ENCODE measurements at regions not wholly inside any gene's neighbourhood (a gene's known extent, or its start where the extent isn't known, plus 50 kb on each side); places are given as distances from the start of the nearest gene placed in this dataset.

GRCh38 chr11:92751594-92751993 lies 217.9 kb upstream of the MTNR1B start:
- Histone ChIP-seq H4K20me1 (replicated peaks in 1 of 2; ENCODE audit: control insufficient read depth in 1 of 2, insufficient read depth in 2 of 2, low read length in 2 of 2) (peaks cover 0 to 1% of the 10 kb centered on the region in 2 experiments), H3K23ac (ENCODE audit: insufficient read length) (no peak overlapping the region), H2AFZ (ENCODE audit: low read length) (no peak overlapping the region), H3K27ac (ENCODE audit: low read depth, low read length) (no peak overlapping the region), H3K27me3 (replicated peaks in 1 of 4; ENCODE audit: control insufficient read depth in 3 of 4, extremely low read depth in 1 of 4, insufficient read depth in 3 of 4, low read length in 3 of 4) (no peaks in the 10 kb centered on the region), H3K79me2 (ENCODE audit: control insufficient read depth in 1 of 2, insufficient read depth in 2 of 2, low read length in 2 of 2) (no peaks in the 10 kb centered on the region), H4K91ac (replicated peaks; ENCODE audit: insufficient read length, low read length) (no peak overlapping the region), H3K79me1 (ENCODE audit: low read depth, low read length) (no peaks in the 10 kb centered on the region), H4K5ac (ENCODE audit: insufficient read length, low read depth, low read length) (no peak overlapping the region), H3K4me1 (replicated peaks in 1 of 4; ENCODE audit: control insufficient read depth in 3 of 4, insufficient read depth in 4 of 4, low read length in 3 of 4) (no peaks in the 10 kb centered on the region), H3K4me3 (ENCODE audit: extremely low read depth in 1 of 4, insufficient read depth in 2 of 4, low read depth in 3 of 4, low read length in 4 of 4) (no peak overlapping the region), H3K4ac (replicated peaks; ENCODE audit: insufficient read length, low read depth, low read length) (no peak overlapping the region), H3K36me3 (ENCODE audit: control insufficient read depth in 2 of 4, insufficient read depth in 4 of 4, low read length in 3 of 4) (no peaks in the 10 kb centered on the region), H3K9ac (replicated peaks in 1 of 4; ENCODE audit: extremely low read depth in 1 of 4, low read depth in 3 of 4, low read length in 3 of 4) (no peak overlapping the region), H3K9me3 (ENCODE audit: insufficient read depth in 2 of 2, low read depth in 1 of 2, low read length in 1 of 2) (peaks cover 5 to 7% of the 10 kb centered on the region in 2 experiments; a peak in 2 of 4 replicates), H4K8ac (ENCODE audit: extremely low read depth, insufficient read depth, low read length) (no peak overlapping the region), H2BK12ac (ENCODE audit: low read depth, low read length) (no peak overlapping the region), H2BK120ac (replicated peaks; ENCODE audit: low read depth, low read length) (no peak overlapping the region), H2BK20ac (ENCODE audit: low read length) (no peak overlapping the region), H3K4me2 (ENCODE audit: insufficient read depth in 1 of 2, low read depth in 2 of 2, low read length in 2 of 2) (no peak overlapping the region), H2BK5ac (ENCODE audit: low read depth, low read length) (no peak overlapping the region; the same call in 1 of the 2 replicates), H3K14ac (ENCODE audit: insufficient read length) (no peak overlapping the region), H2BK15ac (ENCODE audit: low read length) (no peak overlapping the region), H3K56ac (replicated peaks; ENCODE audit: insufficient read length, low read depth, low read length) (no peak overlapping the region), H3K18ac (ENCODE audit: extremely low read depth, low read length) (no peak overlapping the region), H3K23me2 (ENCODE audit: low read depth, low read length) (no peaks in the 10 kb centered on the region; the same call in 1 of the 2 replicates), H2AK5ac (ENCODE audit: low read depth, low read length) (no peak overlapping the region)
- WGBS, 2 experiments (ENCODE audit: extremely low coverage in 1 of 2, insufficient coverage in 1 of 2, insufficient read length in 1 of 2, insufficient replicate concordance in 2 of 2, low coverage in 1 of 2, low lambda C conversion rate in 2 of 2, missing lambda C conversion rate in 1 of 2) = 75% methylated on average over 11 of the region's 11 CpGs; no CpG with 5 or more reads in 1 of the 2 experiments
- DNase-seq (ENCODE audit: low read depth in 1 of 2, low spot score in 2 of 2) (no peak), FAIRE-seq (no peak)
- CTCF ChIA-PET (ENCODE audit: partially characterized antibody) = no interaction called here
- POLR2A ChIA-PET (ENCODE audit: partially characterized antibody) = interaction anchor here (0.6 kb wide), 1 partner anchor 201 kb away, joined by 3 read pairs; no protein-coding TSS in a partner anchor
- TF ChIP-seq MAFK (IDR thresholded peaks at IDR 0.05; ENCODE audit: low read depth, low read length) (no peak), CEBPB (IDR thresholded peaks at IDR 0.05; ENCODE audit: low read depth, low read length) (no peak), HDAC2 (IDR thresholded peaks at IDR 0.05; ENCODE audit: borderline replicate concordance in 1 of 2, low read depth in 2 of 2, low read length in 2 of 2) (no peak), TAF7 (optimal IDR thresholded peaks at IDR 0.05; ENCODE audit: borderline replicate concordance, low read depth, low read length) (no peak), TEAD4 (IDR thresholded peaks at IDR 0.05; ENCODE audit: low read depth, low read length) (no peak), SP4 (IDR thresholded peaks at IDR 0.05; ENCODE audit: low read length) (no peak), KDM5A (IDR thresholded peaks at IDR 0.05; ENCODE audit: low read length) (no peak), EGR1 (IDR thresholded peaks at IDR 0.05; ENCODE audit: borderline replicate concordance, low read depth, low read length) (no peak), CHD2 (IDR thresholded peaks at IDR 0.05; ENCODE audit: low read length) (no peak), YY1 (IDR thresholded peaks at IDR 0.05; ENCODE audit: low read depth, low read length) (no peak), PHF8 (conservative IDR thresholded peaks at IDR 0.05; ENCODE audit: low read depth, low read length) (no peak), POU5F1 (IDR thresholded peaks at IDR 0.05; ENCODE audit: low read depth, low read length) (no peak), SIRT6 (IDR thresholded peaks at IDR 0.05; ENCODE audit: low read length) (no peak), RXRA (IDR thresholded peaks at IDR 0.05; ENCODE audit: insufficient read depth, low read depth, low read length) (no peak), GABPA (IDR thresholded peaks at IDR 0.05; ENCODE audit: borderline replicate concordance, insufficient read depth, low read length) (no peak)
- TF ChIP-seq, protein P1, sequence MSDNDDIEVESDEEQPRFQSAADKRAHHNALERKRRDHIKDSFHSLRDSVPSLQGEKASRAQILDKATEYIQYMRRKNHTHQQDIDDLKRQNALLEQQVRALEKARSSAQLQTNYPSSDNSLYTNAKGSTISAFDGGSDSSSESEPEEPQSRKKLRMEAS (IDR thresholded peaks at IDR 0.05) = no peak
